ENCODE measurements at regions not wholly inside any gene's neighbourhood (a gene's known extent, or its start where the extent isn't known, plus 50 kb on each side); places are given as distances from the start of the nearest gene placed in this dataset.

- no peak overlapping the region for H3K4me3 ChIP-seq (ENCODE audit: low read depth, low read length)
- no peak for TF ChIP-seq CTCF (IDR thresholded peaks at IDR 0.05; ENCODE audit: low read depth, low read length, missing control alignments)
- no peak for DNase-seq (ENCODE audit: low read depth)
These were observed 294.4 kb upstream of the SIX2 start for GRCh38 chr2:45303417-45304202.

GRCh38 chr2:45301307-45302277 is 292.3 kb upstream of the SIX2 start:
- no peak overlapping the region for H3K4me3 ChIP-seq (ENCODE audit: low read depth, low read length)
- DNase-seq (ENCODE audit: low read depth): no peak
- no peak for TF ChIP-seq CTCF (IDR thresholded peaks at IDR 0.05; ENCODE audit: low read depth, low read length, missing control alignments)

GRCh38 chr2:45300026-45300750 is 290.9 kb upstream of the SIX2 start:
- H3K4me3 ChIP-seq (ENCODE audit: low read depth, low read length): no peak overlapping the region
- TF ChIP-seq CTCF (IDR thresholded peaks at IDR 0.05; ENCODE audit: low read depth, low read length, missing control alignments): no peak
- DNase-seq (ENCODE audit: low read depth): no peak

GRCh38 chr2:45299361-45299760 is 290.1 kb upstream of the SIX2 start:
- no peak for DNase-seq (ENCODE audit: low read depth)
- no peak for TF ChIP-seq CTCF (IDR thresholded peaks at IDR 0.05; ENCODE audit: low read depth, low read length, missing control alignments)
- H3K4me3 ChIP-seq (ENCODE audit: low read depth, low read length): no peak overlapping the region

- DNase-seq (ENCODE audit: low read depth): no peak
- no peak overlapping the region for H3K4me3 ChIP-seq (ENCODE audit: low read depth, low read length)
- TF ChIP-seq CTCF (IDR thresholded peaks at IDR 0.05; ENCODE audit: low read depth, low read length, missing control alignments): no peak
These were observed 283.9 kb upstream of the SIX2 start for GRCh38 chr2:45293182-45293581.

GRCh38 chr2:45291296-45291701 is 282.0 kb upstream of the SIX2 start:
- TF ChIP-seq CTCF (IDR thresholded peaks at IDR 0.05; ENCODE audit: low read depth, low read length, missing control alignments): no peak
- no peak for DNase-seq (ENCODE audit: low read depth)

More at GRCh38 chr2:45291296-45291701, 282.0 kb upstream of the SIX2 start:
- no peak overlapping the region for H3K4me3 ChIP-seq (ENCODE audit: low read depth, low read length)
